ENCODE measurements at regions not wholly inside any gene's neighbourhood (a gene's known extent, or its start where the extent isn't known, plus 50 kb on each side); places are given as distances from the start of the nearest gene placed in this dataset.

GRCh38 chr4:132334081-132334480, 815.0 kb upstream of the PCDH10 start:
- TF ChIP-seq CTCF (IDR thresholded peaks at IDR 0.05) (no peak), POLR2A (IDR thresholded peaks at IDR 0.05) (no peak)

Data from right lobe of liver (tissue), 4 donors.